NCI-H526 (cell line): ENCODE measurements at regions not wholly inside any gene's neighbourhood (a gene's known extent, or its start where the extent isn't known, plus 50 kb on each side); places are given as distances from the start of the nearest gene placed in this dataset.

ENCODE experiments used
- DNase-seq, 2 experiments: peaks; one replicate each; lab custom pipeline; 2025; lab: John Stamatoyannopoulos, UW

DNA sequence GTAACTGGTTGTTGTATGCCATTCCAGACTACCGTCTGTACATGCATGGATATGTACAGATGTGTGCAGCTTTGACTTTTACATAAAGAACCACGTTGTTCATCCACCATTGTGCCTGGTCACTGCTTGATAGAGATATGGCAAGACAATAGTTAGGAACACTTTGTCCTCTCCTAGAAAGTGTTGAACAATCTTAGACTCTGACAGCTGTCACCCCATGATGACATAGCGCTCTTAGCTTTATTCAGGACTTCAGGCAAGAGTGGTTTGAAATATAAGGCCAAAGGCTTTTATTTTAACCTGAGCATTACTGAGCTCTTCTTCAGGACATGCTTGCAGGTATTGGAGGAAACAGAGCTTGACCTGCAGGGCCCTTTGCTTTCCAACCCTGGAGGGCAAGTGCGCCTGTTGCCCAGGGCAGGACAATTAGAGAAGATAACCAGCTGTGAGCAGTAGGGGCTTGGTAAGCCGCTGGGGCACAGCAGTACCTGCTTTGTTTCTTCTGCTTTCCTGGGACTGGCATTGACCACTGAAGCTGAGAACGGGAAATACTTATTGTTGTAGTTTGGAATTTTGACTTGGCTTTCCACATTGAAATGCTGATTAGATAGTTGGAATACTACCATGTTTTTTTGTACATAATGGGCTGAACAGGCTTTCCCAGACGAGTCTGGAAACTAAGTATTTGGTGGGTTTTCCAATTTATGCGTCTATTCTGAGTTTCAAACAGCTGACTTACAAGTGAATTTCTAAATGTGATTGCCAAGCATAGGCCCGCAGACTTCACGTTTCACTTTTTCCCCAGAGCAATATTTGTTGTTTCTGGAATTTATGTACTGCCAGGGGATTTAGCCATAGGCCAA is 51.1 kb downstream of the GARRE1 start:
- DNase-seq = no peak

DNA sequence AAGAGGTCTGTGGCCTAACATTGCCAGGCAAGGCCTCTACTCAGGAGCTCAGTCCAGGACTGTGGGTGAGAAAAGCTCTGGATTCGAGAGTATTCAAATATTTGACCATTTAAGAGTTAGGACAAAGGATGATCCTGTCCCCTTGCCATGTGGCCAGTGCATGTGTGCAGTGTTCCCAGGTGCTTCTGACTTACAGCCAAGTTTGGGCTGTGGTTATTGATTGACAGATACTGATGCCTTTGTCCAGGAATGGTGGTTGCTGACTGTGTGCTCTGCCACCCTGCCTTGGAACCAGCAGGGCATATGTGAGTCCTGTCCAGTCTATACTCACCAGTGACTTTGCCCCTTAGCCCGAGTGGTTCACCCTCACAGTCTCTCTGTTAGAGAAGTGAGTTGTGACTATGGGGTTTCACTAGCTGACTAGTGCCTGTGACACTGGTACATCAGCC is 51.9 kb downstream of the GARRE1 start:
- DNase-seq = no peak

DNA sequence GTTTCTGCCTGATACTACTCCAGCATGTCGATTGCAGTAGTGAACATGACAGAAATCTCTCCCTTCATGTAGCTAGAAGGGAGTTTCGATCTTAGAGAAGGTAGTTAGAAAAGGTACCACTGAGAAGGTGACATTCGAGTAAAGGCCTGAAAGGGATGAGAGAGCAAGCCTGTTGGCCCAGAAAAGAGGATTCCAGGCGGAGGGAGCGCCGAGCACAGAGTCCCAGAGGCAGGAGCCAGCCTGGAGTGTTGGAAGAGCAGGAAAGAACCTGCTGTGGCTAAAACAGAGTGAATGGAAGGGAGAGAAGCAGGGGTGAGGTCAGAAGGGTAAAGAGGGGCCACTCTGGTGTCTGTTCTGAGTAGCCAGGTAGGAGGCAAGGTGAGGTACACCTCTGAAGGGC is 52.5 kb downstream of the GARRE1 start:
- no peak for DNase-seq

DNA sequence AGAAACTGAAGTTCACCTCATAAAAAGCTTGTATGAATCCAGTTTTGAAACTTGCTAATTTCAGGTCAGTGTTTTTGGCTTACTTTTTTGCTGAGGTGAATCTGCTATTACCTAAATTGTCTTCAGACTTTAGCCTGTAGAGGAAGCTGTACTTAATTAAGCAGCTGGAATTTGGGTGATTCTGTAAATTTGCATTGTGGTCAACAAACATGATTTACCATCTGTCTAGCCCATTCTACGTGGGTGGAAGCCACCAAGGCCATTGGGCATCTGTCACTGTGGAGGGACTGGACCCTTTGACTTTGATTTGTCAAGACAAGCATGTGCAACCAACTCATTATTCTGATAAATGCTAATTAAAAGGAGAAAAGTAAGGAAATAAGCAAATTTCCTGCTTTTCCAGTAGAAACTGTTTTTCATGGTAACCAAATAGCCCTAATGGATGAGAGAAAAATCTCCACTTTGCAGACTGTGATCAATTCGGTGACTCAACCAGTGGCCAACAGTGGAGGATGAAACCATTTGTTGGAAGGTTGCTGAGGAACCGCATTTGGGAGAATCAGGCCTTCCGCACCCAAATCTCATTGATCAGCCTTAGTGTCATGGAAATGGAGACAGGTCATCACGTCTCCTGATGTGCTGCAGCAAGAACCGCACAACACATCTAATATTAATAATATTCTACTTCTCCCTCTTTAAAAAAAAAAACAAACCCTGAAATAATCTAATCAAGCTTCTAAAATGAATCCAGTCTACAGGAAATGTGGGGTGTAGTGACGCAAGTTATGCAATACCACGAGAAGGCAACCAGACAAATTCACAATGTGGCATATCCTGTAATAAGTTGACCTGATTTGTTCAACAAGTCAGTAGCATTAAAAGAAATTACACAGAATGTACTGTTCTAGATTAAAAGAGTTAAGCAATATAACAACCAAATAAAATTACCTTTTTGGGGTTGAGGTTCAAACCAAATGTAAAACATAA is 54.3 kb downstream of the GARRE1 start:
- peak in 1 of 2 experiments; percentile 8 for DNase-seq

DNA sequence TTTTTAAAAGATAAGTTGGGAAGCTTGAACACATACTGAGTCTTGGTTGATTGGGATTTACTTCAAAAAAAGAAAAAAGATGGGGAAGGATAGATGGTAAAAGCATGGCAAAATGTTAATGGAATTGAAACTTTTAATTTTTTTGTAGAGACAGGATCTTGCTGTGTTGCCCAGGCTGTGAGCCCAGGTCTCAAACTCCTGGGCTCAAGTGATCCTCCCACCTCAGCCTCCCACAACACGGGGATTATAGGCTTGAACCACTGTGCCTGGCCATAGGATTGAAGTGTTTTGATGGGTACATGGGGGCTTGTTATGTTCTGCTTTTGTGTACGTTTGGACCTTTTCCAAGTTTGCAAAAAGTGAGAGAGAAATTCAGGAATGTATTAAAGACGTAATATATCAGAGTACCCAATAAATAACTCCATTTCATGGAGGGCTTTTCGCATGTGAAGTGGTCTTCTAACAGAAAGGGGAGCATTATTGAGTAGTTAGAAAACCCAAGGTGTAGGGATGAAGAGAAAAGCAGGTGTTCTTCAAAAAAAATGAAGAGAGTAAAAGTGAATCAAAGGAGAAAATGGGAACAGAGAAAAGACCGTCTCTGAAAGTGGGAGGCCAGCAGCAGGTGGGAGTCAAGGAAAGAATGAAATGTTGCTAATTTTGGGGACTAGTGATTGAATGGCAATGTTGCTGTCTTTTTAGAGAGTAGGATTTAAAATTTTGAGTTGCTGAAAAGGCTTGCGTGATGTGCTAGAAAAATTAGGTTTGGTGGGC is 55.2 kb downstream of the GARRE1 start:
- no peak for DNase-seq

DNA sequence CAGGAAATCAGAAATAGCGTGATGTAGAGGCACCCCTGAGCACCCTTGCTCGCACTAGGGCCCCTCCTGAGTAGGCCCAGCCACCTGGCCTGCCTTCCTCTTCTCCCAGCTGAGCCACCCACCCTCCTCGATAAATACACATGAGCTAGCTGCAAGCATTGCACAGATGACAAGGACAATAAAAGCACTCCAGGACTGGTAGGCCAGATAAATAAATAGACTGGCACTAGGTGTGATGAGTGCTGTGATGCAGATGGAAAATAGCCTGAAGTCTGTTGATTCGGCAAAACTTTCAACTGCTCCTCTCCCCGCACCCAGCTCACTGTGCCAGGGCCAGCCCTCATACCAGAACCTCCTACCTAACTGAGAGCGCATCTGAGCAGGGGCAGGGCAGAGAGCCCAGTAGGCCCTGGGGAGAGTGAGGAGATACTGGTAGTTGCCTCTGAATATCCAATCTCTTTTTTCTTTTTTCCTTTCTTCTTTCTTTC is 54.5 kb upstream of the GPI start:
- DNase-seq = peak in 1 of 2 experiments; percentile 18

DNA sequence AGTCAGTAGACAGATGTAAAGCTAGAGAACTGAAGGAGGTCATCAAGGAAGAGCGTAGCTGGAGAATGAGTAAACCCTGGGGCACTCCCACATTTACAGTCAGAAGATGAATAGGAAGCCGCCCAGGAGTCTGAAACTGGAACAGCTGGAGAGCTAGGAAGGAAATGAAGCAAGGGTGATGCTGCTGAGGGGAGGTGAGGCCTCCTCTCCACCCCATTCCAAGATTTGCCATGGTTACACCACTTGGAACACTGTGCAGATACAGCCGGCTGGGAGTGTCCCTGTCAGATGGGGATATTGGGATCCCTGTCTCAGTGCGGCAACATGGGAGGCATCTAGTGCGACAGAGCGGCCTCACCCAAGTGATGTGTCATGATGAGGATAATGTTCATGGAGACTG is 51.8 kb upstream of the GPI start:
- no peak for DNase-seq

DNA sequence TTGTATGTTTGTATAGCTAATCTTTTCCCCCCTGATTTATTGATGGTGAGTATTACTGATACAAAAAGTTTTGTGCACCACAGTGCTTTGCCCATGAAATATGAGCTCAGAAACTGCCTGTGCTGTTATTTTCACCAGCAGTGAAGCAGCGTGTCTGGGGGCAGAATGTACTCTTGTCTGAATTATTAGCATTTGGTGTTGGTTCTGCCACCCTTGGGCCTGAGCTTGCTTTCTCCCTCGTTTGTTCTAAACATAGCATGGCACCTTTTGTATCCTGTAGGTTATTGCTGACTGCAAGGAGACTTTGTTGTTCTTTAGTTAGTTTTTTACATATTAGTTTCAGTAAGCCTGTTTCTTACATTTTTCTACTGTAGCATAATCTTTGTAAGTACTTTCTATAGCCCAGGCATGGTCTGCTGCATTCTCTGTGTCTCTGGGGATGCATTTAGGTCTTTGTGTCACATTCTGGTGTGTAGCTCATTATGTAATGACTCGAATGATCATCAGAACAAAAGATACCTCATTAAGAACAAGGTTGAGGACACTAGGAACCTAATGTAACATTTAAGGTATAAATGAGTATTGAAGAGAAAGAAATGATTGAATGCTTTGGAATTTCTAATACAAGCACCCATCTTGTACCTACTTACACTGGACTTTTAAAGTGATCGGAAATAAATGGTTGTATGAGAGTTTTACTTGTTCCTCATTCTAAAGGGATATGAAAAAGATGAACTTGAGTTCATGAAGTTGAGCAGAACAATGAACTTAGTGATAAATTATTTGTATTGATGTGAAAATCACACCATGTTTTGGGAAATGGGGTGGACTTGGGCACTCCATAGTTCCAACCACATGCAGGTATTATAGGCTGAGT is 50.3 kb upstream of the GPI start:
- DNase-seq = no peak
